T-helper 2 cell treated with Interferon-gamma antibody and Interleukin-4, amounts not matched to agents 100 ng/mL and 5 ng/mL, for 36 hours (primary cell): ENCODE measurements at regions not wholly inside any gene's neighbourhood (a gene's known extent, or its start where the extent isn't known, plus 50 kb on each side); places are given as distances from the start of the nearest gene placed in this dataset.

Experiments used
- intact Hi-C: fragments of 100-400 bp; cut with micrococcal nuclease; formaldehyde crosslinking; loops from one replicate; pipeline ENCODE4 v1.15.1; 2023

DNA sequence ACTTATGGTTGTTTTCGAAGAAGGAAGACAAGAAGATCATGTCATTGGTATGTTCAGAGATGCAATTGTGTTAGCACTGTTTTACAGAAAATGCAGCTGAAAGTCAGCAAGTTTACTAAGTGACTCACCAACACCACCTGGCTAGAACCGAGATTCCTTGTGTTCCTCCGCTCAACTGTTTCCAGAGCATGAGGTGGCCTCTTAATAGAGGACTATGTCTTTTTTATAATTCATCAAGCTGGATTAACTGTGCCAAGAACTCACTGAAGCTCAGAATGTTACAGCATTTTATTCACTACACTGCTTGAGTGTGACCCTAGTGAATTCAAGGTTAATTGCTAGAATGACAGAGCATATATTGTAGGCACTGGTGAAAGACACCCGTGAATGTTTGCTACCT is 1573.5 kb upstream of the TENM3 start:
- intact Hi-C loops = no loop called here

DNA sequence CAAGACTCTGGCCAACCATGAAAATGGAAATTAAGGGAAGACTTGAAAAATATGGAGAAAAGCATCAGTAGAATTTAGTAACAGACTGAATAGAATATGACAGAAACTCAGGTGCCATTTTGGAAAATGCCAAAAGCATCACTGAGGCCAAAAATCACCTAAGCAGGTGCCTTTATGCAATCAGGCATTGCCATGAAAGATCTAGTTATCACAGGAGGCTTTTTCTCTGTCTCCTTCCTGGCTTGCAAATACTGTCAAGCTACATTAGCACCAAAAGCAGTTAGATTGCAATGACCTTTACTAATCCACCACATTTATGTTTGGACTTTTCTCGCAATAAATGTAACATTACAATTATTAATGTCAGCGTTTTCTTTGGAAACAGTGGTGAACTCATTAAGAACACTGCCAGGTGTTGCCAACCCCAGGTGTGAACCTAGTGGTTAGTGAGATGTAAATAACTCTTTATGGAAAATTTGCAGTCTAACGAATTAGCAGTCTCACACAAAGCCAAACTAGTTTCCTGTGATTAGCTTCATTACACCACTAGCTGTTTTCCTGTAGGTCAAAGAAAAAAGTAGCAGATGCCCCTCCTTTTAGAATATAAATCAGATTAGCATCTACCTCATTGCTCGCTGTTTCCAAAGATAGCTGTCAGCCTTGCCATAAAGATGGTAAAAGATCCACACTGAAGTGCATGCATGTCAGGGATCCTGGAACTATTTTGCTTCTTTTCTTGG is 1568.4 kb upstream of the TENM3 start:
- intact Hi-C loops = no loop called here

DNA sequence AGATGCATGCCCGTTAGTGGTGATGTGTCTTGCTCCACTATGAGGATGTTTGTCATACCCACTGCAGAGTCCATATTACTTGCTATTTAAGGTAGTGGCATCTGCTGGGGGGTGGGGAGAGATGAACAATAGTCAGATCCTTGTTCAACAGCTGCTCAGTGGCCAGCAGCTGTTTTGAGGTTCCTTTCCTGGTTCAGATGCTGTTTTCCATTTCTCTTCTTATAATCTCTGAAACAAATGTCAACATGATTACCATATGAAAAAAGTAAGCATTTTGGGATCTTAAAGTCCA is 1567.9 kb upstream of the TENM3 start:
- intact Hi-C loops = no loop called here

DNA sequence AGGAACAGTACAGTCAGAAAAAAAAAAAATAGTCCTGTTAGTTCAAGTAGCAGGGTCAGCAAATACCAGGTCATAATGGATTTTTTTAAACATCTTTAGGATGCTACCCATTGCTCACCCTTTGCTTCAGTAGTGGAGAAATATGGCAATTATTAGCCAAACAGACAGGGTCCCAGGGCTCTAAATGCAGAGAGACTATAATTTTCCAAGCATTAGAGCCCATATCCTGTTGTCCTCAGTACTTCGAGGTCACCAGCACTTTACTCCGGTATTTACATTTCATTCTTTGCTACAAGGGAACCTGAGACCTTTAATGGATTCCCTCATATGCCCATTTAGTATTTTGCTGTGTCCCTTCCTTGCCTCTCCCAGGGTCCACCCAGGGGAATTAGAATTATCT is 1562.9 kb upstream of the TENM3 start:
- intact Hi-C loops = no loop called here

GRCh38 chr4:180682776-180683175 is 1560.4 kb upstream of the TENM3 start:
- intact Hi-C loops = no loop called here

DNA sequence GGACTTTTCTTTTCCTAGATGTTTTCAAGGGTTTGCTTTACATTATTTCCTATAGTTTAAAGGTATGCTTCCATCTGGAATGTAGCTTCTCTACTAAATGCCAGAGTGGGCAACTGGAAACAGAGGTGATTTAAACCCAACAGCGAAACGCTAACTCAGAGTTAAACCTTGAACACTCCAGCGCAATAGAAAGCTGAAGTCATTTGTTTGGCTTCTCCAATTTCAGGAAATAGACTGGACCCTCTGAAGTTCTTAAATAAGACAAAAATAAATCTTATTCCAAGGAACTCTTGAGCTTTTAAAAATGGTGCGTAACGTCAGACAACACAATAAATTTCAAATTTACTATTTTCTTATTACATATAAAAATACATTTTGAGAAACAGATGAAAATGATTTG is 1560.0 kb upstream of the TENM3 start:
- intact Hi-C loops = no loop called here

DNA sequence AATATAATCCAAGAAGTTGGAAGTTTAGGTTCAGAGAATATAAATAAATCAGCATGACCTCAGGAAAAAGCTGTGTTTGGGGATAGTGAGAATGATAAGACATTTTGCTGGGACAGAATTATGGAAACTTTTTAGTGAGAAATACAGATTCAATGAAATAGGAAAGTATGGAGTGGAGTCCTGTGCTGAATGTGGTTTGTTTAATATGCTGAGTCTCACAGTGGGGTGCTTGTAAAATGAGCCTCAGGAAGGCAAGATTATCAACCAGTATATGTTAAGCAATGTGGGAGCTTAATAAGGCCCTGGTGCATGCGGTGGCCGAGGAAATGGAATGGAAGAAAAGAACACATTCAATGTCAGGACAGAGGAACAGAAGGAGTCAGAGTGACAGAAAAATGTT is 1554.7 kb upstream of the TENM3 start:
- intact Hi-C loops = no loop called here

DNA sequence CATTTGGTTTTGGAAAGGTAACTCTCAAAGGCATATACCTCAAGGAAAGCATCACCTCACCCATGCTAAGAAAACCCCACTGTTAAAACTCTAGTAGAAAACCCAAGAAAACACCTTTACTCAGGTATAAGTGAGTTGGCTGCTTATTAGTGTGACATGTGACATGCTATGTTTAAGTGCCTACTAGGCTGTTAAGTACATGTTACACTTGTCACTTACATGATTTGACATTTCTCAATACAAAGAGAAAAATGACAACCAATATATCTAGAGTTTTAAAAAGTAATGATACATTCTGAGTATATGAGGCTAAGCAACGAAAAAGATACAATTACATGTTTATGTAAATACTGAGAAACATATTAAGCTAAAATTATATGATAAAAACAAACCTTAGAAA is 1548.3 kb upstream of the TENM3 start:
- intact Hi-C loops = no loop called here

GRCh38 chr4:180695851-180696250 is 1547.4 kb upstream of the TENM3 start:
- intact Hi-C loops = no loop called here

- intact Hi-C loops = no loop called here
Observed at GRCh38 chr4:180696460-180697092, 1546.6 kb upstream of the TENM3 start.

- intact Hi-C loops = no loop called here
Observed at GRCh38 chr4:180698550-180699195, 1544.5 kb upstream of the TENM3 start.

DNA sequence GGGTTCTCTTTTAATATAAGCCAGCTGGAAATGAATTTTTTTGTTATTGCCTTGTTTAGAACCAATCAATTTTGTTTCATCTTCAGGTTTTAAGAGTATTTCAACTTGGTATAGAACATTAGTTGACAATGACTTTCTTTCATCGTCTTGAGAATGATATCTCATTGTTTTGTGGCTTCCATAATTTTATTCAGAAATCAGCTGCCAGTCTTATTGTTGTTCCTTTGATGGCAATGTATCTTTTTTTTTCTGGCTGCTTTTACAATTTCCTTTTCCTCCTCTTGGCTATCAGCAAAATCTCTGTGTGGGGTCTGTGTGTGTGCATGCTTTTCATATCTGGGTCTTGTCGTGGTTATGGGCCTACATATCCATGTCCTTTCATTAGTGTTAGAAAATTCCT is 1536.4 kb upstream of the TENM3 start:
- intact Hi-C loops = no loop called here

GRCh38 chr4:180710628-180711337 is 1532.4 kb upstream of the TENM3 start:
- intact Hi-C loops = no loop called here

DNA sequence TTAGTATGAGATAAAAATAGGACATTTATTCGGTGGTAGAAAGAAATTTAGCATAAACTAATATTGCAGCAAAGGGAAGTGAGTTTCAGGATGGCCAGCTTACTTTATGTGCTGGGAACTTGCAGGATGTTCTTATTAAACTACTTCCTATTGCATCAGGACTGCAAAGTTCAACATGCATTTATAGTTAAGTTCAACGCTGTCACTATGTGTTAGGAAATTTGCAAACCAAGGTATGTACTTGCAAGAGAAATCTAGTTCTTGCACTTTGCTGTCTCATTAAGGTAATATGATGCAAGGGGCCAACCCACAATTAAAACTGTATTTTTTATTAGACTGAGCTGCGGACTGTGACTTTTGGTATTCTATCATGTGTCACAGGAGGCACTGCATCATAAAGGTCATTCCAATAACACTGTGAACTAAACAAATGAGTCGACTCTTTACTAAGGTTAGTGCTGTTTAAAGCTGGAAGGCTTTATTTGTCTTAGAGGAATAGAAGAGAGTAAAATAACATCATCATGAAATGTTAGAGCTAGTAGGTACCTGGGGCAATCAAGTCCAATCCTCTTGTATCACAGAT is 1525.7 kb upstream of the TENM3 start:
- intact Hi-C loops = no loop called here

- intact Hi-C loops = no loop called here
Observed at GRCh38 chr4:180721356-180721755, 1521.8 kb upstream of the TENM3 start.

- intact Hi-C loops = no loop called here
Observed at GRCh38 chr4:180726611-180727010, 1516.6 kb upstream of the TENM3 start.

DNA sequence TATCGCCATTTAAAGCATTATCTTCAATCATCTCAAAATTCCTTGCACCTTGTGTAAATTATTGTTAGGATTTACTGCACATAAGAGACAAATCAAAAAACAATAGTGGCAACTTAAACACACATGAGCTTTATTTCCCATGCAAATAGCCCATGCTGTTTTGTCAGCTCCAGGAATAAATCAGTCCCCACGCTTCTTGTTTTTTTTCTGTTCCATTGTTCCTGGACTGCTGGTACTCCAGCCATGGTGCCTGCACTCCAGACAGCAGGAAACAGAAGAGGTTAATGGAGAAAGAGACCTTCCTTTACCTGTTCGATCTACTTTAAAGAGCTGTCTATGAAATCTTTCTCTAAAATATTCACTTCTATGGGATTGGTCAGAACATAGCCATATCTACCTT is 1515.7 kb upstream of the TENM3 start:
- intact Hi-C loops = no loop called here

DNA sequence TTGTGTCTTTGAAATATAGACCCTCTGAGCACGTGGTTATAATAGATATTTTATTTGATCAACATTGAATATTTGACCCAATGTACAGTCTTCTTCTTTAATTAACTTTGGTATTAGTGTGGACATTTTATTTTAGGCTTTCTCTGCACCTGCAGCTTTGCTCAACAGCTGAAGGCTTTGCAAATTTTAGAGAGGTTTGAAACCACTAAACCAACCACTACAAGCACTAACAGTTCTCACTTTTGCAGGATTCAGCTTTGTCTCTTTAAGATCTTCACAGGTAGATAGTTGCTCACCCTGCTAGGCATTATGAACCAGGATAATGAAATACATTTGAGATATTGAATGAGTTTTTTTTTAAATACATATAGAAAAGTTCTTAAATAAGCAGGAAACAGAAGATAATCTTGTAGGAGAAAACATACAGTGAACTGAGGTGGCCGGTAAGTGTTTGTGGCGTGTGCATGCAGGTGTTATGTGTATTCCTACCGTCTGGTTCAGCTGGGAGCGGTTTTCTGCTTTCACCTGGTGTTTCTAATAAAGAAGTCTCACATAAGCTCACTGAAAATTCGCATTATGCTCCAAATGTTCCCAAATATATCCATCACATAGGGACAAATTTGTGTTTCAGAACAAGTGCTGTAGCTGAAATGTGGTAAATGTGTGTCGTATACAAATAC is 1508.3 kb upstream of the TENM3 start:
- intact Hi-C loops = no loop called here

DNA sequence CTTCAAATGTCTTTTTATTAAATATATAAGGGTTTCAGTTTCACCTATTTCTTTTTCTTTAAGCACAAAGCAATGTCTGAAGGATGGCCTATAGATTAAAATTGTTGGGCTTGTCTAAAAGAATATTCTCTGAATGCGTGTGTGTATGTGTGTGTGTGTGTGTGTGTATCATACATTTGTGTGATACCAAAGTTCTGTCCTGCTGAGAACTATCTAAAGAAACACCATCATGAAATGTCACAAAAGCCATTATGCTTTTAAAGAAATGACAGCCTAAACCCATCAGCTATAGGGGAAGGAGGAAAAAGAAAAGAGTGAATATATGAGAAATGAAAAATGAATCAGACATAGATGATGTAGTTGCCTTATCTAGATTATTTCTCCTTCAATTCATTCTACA is 1501.5 kb upstream of the TENM3 start:
- intact Hi-C loops = no loop called here

- intact Hi-C loops = no loop called here
Observed at GRCh38 chr4:180745019-180745418, 1498.2 kb upstream of the TENM3 start.

DNA sequence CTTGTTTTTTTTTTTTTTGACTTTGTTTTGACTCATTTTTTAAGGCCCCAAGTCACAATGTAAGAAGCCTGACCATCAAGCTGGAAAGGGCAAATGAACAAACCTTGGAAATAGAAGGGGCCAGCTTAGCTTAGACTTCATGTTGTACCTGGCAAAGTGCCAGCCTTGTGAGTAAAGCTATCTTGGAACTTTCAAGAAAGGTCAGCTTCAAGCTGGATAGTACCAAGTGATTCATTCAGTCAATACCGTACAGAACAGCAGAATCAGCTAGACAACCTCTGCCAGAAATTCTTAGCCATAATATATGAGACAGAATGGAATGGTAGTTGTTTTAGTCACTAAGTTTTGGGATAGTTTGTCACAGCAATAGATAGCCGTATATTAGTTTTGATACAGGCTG is 1492.2 kb upstream of the TENM3 start:
- intact Hi-C loops = no loop called here
